Thoracic aorta (tissue), 2 donors: ENCODE measurements at regions not wholly inside any gene's neighbourhood (a gene's known extent, or its start where the extent isn't known, plus 50 kb on each side); places are given as distances from the start of the nearest gene placed in this dataset.

Experiments used
- ATAC-seq: fragments of 150-250 bp; one replicate; pipeline ENCODE4 v1.8.0; 2017; ENCODE audit warnings: low read depth; ENCODE audit not compliant: insufficient number of reproducible peaks, low FRiP score
- DNase-seq: peaks from one replicate; pipeline ENCODE4 v3.0.0-alpha.2; 2020; ENCODE audit warnings: low spot score
- H3K27ac ChIP-seq, 2 donors: fragments of 200-600 bp; sonication (generic); 1 replicate in 1 of 2; 2 replicates in 1 of 2; pipeline ENCODE4 v1.5.1; 2016; ENCODE audit warnings: mild to moderate bottlenecking in 2 of 2, moderate library complexity in 2 of 2
- H3K27me3 ChIP-seq: fragments of 200-600 bp; sonication (generic); replicated peaks from 2 replicates; pipeline ENCODE4 v1.6.0; 2016; ENCODE audit warnings: mild to moderate bottlenecking; ENCODE audit not compliant: insufficient read depth
- H3K36me3 ChIP-seq: fragments of 200-600 bp; sonication (generic); one replicate; pipeline ENCODE4 v1.5.1; 2016
- H3K4me1 ChIP-seq, 2 donors: fragments of 200-600 bp; sonication (generic); 1 replicate in 1 of 2; 2 replicates in 1 of 2; pipeline versions ENCODE4 v1.5.1 to v1.6.0; 2016; ENCODE audit warnings: low read depth in 2 of 2, mild to moderate bottlenecking in 1 of 2; ENCODE audit not compliant: control insufficient read depth in 1 of 2
- H3K4me3 ChIP-seq: fragments of 200-600 bp; sonication (generic); 2 replicates; pipeline ENCODE4 v1.5.1; 2016; ENCODE audit warnings: mild to moderate bottlenecking
- H3K9me3 ChIP-seq: fragments of 200-600 bp; sonication (generic); 2 replicates; pipeline ENCODE4 v1.5.1; 2016
- CTCF ChIP-seq: fragments of 200-600 bp; sonication (generic); IDR thresholded peaks from one replicate; pipeline ENCODE4 v1.5.1; 2019; ENCODE audit warnings: antibody characterized with exemption

DNA sequence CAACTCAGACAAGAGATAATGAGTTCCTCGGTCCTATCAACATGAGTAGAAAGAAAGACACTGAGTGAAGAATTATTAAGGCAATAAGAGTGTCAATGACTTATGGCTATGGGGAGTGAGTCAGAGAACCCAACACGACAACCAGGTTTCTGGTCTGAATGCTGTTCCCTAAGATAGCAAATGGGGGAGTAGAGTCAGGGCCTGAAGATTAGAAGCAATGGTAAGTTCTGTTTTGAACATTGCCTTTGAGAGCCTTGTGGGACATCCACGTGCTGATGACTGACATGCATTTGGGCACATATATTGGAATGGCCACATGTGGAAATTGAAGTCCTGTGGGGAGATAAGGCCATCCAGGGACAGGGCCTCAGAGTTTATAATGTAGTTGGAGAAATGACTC is 254.4 kb upstream of the TCF21 start:
- no peak for ATAC-seq
- DNase-seq = no peak
- Histone ChIP-seq H3K4me3 (no peak overlapping the region), H3K27ac (no peak overlapping the region), H3K36me3 (no peaks in the 10 kb centered on the region), H3K27me3 (no peaks in the 10 kb centered on the region), H3K9me3 (no peaks in the 10 kb centered on the region), H3K4me1 (peaks cover 13 to 18% of the 10 kb centered on the region in 2 donors)
- no peak for TF ChIP-seq CTCF

DNA sequence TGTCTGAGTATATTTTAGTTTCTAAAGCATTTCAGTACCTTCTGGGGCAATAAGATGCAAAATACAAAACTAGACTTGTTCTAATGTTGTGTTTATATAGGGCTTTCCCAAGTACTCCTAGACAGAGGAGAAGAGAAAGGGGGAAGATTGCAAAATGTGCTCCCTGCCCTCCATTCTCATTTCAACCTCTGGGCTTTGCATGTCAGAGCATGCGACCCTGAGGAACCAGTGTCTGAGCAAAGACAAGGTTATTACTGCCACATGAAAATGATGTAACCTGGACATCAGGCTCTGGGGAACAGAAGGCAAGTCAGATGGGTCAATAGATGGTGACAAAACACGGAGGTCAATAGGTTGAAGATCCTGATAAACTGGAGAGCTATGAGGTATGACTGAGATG is 253.5 kb upstream of the TCF21 start:
- Histone ChIP-seq H3K9me3 (no peaks in the 10 kb centered on the region), H3K36me3 (no peaks in the 10 kb centered on the region), H3K27ac (no peak overlapping the region), H3K4me1 (peaks cover 13 to 18% of the 10 kb centered on the region in 2 donors), H3K27me3 (no peaks in the 10 kb centered on the region), H3K4me3 (no peak overlapping the region)
- no peak for TF ChIP-seq CTCF
- ATAC-seq (no peak), DNase-seq (no peak)

- Histone ChIP-seq H3K4me3 (no peak overlapping the region), H3K36me3 (no peaks in the 10 kb centered on the region), H3K4me1 (peaks cover 3 to 11% of the 10 kb centered on the region in 2 donors), H3K27ac (peak overlapping the region in 1 of 2 donors; percentile 49), H3K9me3 (no peaks in the 10 kb centered on the region), H3K27me3 (no peaks in the 10 kb centered on the region)
- no peak for DNase-seq
- TF ChIP-seq CTCF = no peak
- ATAC-seq = no peak
Observed at GRCh38 chr6:133637436-133637835, 251.5 kb upstream of the TCF21 start.

GRCh38 chr6:133637874-133638273 is 251.0 kb upstream of the TCF21 start:
- H3K4me3 ChIP-seq = no peak overlapping the region
- peaks cover 3 to 11% of the 10 kb centered on the region in 2 donors for H3K4me1 ChIP-seq
- no peaks in the 10 kb centered on the region for H3K36me3 ChIP-seq
- H3K9me3 ChIP-seq = no peaks in the 10 kb centered on the region
- DNase-seq (no peak), ATAC-seq (no peak)
- no peak for TF ChIP-seq CTCF
- peak overlapping the region in 1 of 2 donors; percentile 49 for H3K27ac ChIP-seq
- H3K27me3 ChIP-seq = no peaks in the 10 kb centered on the region

DNA sequence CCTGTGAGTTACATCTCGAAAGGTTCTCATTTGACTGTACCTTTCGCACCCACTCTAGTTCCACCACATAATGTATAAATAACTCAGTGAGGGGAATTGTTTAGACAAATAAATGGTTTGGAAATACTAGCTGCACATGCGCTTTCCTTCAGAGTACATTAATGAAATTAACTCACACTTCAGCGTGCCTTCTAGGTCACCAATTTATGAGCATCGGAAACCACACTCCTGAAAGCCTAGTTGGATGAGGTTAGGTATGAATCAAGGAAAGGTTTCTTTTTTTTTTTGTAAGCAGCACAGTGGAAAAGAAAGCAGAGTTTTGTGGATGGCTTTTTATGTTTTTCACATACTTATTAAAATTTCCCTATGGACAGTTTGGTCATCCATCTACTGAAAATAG is 247.8 kb upstream of the TCF21 start:
- Histone ChIP-seq H3K36me3 (no peaks in the 10 kb centered on the region), H3K4me3 (no peak overlapping the region), H3K9me3 (no peaks in the 10 kb centered on the region), H3K27me3 (no peaks in the 10 kb centered on the region), H3K27ac (no peak overlapping the region), H3K4me1 (peaks cover 7 to 23% of the 10 kb centered on the region in 2 donors)
- ATAC-seq (no peak), DNase-seq (no peak)
- TF ChIP-seq CTCF = no peak
